ENCODE measurements at regions not wholly inside any gene's neighbourhood (a gene's known extent, or its start where the extent isn't known, plus 50 kb on each side); places are given as distances from the start of the nearest gene placed in this dataset.

- TF ChIP-seq, protein P1, sequence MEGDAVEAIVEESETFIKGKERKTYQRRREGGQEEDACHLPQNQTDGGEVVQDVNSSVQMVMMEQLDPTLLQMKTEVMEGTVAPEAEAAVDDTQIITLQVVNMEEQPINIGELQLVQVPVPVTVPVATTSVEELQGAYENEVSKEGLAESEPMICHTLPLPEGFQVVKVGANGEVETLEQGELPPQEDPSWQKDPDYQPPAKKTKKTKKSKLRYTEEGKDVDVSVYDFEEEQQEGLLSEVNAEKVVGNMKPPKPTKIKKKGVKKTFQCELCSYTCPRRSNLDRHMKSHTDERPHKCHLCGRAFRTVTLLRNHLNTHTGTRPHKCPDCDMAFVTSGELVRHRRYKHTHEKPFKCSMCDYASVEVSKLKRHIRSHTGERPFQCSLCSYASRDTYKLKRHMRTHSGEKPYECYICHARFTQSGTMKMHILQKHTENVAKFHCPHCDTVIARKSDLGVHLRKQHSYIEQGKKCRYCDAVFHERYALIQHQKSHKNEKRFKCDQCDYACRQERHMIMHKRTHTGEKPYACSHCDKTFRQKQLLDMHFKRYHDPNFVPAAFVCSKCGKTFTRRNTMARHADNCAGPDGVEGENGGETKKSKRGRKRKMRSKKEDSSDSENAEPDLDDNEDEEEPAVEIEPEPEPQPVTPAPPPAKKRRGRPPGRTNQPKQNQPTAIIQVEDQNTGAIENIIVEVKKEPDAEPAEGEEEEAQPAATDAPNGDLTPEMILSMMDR (IDR thresholded peaks at IDR 0.05) = no peak
- TF ChIP-seq POLR2AphosphoS5 (IDR thresholded peaks at IDR 0.05; ENCODE audit: low read depth, low read length) (no peak), REST (IDR thresholded peaks at IDR 0.05; ENCODE audit: insufficient read depth in 1 of 2, low read depth in 2 of 2, low read length in 1 of 2) (no peak)
These were observed 97.4 kb upstream of the RBMS3 start for GRCh38 chr3:29183346-29184087.
